ENCODE measurements at regions not wholly inside any gene's neighbourhood (a gene's known extent, or its start where the extent isn't known, plus 50 kb on each side); places are given as distances from the start of the nearest gene placed in this dataset.

GRCh38 chr2:145975406-145975805, 1455.5 kb upstream of the ZEB2 start:
- 32 to 51% methylated on average over 3 of the region's 3 CpGs for WGBS, 2 donors
- H3K4me1 ChIP-seq, result no peaks in the 10 kb centered on the region
- H3K9me3 ChIP-seq, result no peaks in the 10 kb centered on the region
- DNase-seq, result no peak
- H3K4me3 ChIP-seq, result no peak overlapping the region
- TF ChIP-seq POLR2AphosphoS5 (IDR thresholded peaks at IDR 0.05), result no peak
- no peak for TF ChIP-seq EP300 (IDR thresholded peaks at IDR 0.05)
- TF ChIP-seq, protein P1, sequence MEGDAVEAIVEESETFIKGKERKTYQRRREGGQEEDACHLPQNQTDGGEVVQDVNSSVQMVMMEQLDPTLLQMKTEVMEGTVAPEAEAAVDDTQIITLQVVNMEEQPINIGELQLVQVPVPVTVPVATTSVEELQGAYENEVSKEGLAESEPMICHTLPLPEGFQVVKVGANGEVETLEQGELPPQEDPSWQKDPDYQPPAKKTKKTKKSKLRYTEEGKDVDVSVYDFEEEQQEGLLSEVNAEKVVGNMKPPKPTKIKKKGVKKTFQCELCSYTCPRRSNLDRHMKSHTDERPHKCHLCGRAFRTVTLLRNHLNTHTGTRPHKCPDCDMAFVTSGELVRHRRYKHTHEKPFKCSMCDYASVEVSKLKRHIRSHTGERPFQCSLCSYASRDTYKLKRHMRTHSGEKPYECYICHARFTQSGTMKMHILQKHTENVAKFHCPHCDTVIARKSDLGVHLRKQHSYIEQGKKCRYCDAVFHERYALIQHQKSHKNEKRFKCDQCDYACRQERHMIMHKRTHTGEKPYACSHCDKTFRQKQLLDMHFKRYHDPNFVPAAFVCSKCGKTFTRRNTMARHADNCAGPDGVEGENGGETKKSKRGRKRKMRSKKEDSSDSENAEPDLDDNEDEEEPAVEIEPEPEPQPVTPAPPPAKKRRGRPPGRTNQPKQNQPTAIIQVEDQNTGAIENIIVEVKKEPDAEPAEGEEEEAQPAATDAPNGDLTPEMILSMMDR (IDR thresholded peaks at IDR 0.05), result no peak
- TF ChIP-seq POLR2A (IDR thresholded peaks at IDR 0.05), result no peak
- no peaks in the 10 kb centered on the region for H3K36me3 ChIP-seq
- no peaks in the 10 kb centered on the region for H3K27me3 ChIP-seq
- intact Hi-C loops (cut with DNase I), result no loop called here
- no peak overlapping the region for H3K27ac ChIP-seq

DNA sequence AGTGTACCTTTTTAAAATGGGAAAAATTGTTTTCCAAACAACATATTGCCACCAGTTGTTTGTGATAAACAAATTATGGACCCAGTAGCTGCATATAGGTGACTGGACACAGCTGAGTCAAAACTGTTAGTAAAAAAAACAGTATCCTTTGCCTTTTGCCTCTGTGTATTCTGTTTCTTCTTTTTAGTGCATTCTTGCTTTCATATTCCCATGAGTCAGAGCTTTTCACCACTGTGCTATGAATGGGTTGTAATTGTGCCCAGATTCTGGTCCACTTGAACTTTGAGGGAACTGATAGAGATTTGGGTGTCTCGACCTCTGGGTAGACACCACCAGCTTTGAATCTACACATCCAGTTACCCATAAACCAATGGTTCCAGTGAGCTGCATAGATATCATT, 1441.9 kb upstream of the ZEB2 start:
- WGBS, 2 donors, result 62 to 67% methylated on average over 1 of the region's 1 CpG
- peaks cover 0 to 6% (median 1%) of the 10 kb centered on the region in 4 donors for H3K9me3 ChIP-seq
- no peaks in the 10 kb centered on the region for H3K4me1 ChIP-seq
- TF ChIP-seq, protein P1 (IDR thresholded peaks at IDR 0.05), result no peak
- TF ChIP-seq EP300 (IDR thresholded peaks at IDR 0.05) (no peak), POLR2AphosphoS5 (IDR thresholded peaks at IDR 0.05) (no peak), POLR2A (IDR thresholded peaks at IDR 0.05) (no peak)
- H3K27ac ChIP-seq, result no peak overlapping the region
- intact Hi-C loops (cut with DNase I), result no loop called here
- no peaks in the 10 kb centered on the region for H3K27me3 ChIP-seq
- DNase-seq, result no peak
- no peaks in the 10 kb centered on the region for H3K36me3 ChIP-seq
- no peak overlapping the region for H3K4me3 ChIP-seq

DNA sequence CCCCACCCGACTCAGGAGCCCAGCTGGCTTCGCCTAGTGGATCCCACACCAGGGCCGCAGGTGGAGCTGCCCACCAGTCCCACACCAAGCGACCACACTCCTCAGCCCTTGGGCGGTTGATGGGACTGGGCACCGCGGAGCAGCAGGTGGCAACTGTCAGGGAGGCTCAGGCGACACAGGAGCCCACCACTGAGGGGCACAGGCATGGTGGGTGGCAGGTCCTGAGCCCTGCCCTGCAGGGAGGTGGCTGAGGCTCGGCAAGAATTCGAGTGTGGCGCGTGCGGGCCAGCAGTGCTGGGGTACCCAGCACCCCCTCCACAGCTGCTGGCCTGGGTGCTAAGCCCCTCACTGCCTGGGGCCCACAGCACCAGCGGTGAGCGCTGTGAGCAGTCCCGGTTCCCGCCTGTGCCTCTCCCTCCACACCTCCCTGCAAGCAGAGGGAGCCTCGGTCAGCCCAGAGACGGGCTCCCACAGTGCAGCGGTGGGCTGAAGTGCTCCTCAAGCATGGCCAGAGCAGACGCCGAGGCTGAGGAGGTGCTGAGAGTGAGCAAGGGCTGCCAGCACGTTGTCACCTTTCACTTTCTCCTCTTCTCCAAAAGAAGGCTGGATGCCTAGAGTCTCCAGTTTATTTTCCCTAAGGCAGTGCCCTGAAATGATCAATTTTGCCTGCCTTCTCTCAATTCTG, 1440.7 kb upstream of the ZEB2 start:
- intact Hi-C loops (cut with DNase I), result no loop called here
- Histone ChIP-seq H3K9me3 (peaks cover 0 to 9% (median 3%) of the 10 kb centered on the region in 4 donors), H3K4me3 (no peak overlapping the region), H3K36me3 (no peaks in the 10 kb centered on the region), H3K4me1 (no peaks in the 10 kb centered on the region), H3K27me3 (no peaks in the 10 kb centered on the region), H3K27ac (no peak overlapping the region)
- TF ChIP-seq POLR2AphosphoS5 (IDR thresholded peaks at IDR 0.05) (no peak), EP300 (IDR thresholded peaks at IDR 0.05) (no peak)
- DNase-seq, result no peak
- WGBS, 2 donors, result 91 to 94% methylated on average over 23 of the region's 23 CpGs

- H3K4me3 ChIP-seq, result no peak overlapping the region
- no peak for DNase-seq
- TF ChIP-seq, protein P1 (IDR thresholded peaks at IDR 0.05), result no peak
- TF ChIP-seq EP300 (IDR thresholded peaks at IDR 0.05) (no peak), POLR2AphosphoS5 (IDR thresholded peaks at IDR 0.05) (no peak), POLR2A (IDR thresholded peaks at IDR 0.05) (no peak)
- H3K27ac ChIP-seq, result no peak overlapping the region
- H3K9me3 ChIP-seq, result peaks cover 0 to 9% (median 3%) of the 10 kb centered on the region in 4 donors
- no peaks in the 10 kb centered on the region for H3K4me1 ChIP-seq
- H3K27me3 ChIP-seq, result no peaks in the 10 kb centered on the region
- H3K36me3 ChIP-seq, result no peaks in the 10 kb centered on the region
- 91 to 94% methylated on average over 4 of the region's 4 CpGs for WGBS, 2 donors
- intact Hi-C loops (cut with DNase I), result no loop called here
Observed at GRCh38 chr2:145958611-145959010, 1438.7 kb upstream of the ZEB2 start.

DNA sequence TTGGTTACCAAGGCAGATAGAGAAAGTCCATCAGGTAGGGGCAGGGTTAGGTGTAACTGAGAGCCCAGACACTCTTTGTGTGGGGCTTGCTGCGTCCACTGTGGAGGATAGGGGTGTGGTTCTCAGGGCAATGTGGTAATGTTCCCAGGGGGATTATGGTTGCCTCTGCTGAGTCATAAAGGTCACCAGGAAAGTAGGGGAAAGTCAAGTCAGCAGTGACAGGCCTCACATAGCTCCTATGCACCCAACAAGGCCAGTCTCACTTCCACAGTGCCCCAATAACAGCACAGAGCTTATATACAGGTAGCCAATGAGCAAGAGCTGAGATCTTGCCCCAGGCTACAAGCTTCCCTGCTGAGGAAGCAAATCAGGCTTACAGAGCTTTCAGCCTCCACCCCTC, 1438.0 kb upstream of the ZEB2 start:
- H3K27ac ChIP-seq, result no peak overlapping the region

More for the DNA sequence above, 1438.0 kb upstream of the ZEB2 start:
- no peak for DNase-seq
- H3K36me3 ChIP-seq, result no peaks in the 10 kb centered on the region
- no peaks in the 10 kb centered on the region for H3K4me1 ChIP-seq
- TF ChIP-seq EP300 (IDR thresholded peaks at IDR 0.05) (no peak), POLR2A (IDR thresholded peaks at IDR 0.05) (no peak)
- TF ChIP-seq, protein P1 (IDR thresholded peaks at IDR 0.05), result no peak
- H3K27me3 ChIP-seq, result no peaks in the 10 kb centered on the region
- H3K9me3 ChIP-seq, result peaks cover 0 to 9% (median 3%) of the 10 kb centered on the region in 4 donors
- WGBS, 2 donors, result 0% methylated on average over 1 of the region's 1 CpG
- no peak overlapping the region for H3K4me3 ChIP-seq
- intact Hi-C loops (cut with DNase I), result no loop called here

All from sigmoid colon (tissue), 6 donors.